GM21367 (cell line): ENCODE measurements at regions not wholly inside any gene's neighbourhood (a gene's known extent, or its start where the extent isn't known, plus 50 kb on each side); places are given as distances from the start of the nearest gene placed in this dataset.

ENCODE experiments used
- ATAC-seq: cut with Tn5 transposase; IDR thresholded peaks from one replicate; pipeline ENCODE4 v1.9.1; 2021; ENCODE audit not compliant: unreplicated experiment

DNA sequence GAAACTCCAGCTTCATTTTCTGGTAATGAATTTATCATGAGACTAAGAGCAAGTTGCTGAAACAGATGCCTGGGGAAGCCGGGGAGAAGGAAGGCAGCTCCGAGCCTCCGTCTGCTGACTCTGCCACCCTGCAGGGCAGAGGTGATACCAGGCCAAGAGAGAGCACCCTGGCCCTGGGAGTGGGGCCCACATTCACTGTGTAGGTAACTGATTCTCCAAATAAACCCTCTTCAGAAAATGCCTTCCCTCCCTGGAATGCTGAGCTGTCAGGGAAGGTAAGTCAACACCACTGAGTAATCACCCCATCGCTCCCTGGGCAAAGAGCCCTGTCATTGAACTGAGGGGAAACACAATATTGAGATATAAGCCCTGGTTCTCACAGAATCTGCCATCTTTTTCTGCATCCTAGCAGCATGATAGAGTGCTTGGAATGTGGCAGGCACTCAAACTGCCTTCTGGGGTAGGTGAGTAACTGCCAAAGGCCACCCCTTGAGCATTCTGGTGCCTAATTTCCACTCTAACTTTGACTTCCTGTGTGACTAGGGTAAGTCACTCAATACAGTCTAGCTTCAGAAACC, 147.6 kb downstream of the SPATA19 start:
- no peak for ATAC-seq

- ATAC-seq = no peak
These were observed 148.2 kb downstream of the SPATA19 start for GRCh38 chr11:133697161-133697560.

DNA sequence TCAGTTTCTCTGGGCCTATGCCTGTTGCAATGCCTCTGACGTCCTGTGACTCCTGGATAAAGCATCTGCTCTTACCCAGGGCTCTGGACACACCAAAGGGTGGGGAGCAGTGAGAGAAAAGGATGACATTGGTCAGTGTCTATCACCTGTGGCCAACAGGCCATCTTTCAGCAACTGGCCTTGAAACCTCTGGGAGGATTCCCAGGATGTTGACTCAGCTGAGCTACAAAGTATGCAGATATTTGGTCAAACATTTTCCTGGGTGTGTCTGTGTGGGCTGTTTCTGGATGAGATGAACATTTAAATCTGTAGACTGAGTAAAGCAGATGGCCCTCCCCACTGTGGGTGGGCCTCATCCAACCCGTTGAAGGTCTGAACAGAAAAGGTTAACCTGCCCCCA, 149.9 kb downstream of the SPATA19 start:
- ATAC-seq = no peak

- no peak for ATAC-seq
These were observed 150.6 kb downstream of the SPATA19 start for GRCh38 chr11:133694701-133695100.

GRCh38 chr11:133693110-133693509, 152.2 kb downstream of the SPATA19 start:
- ATAC-seq = no peak

DNA sequence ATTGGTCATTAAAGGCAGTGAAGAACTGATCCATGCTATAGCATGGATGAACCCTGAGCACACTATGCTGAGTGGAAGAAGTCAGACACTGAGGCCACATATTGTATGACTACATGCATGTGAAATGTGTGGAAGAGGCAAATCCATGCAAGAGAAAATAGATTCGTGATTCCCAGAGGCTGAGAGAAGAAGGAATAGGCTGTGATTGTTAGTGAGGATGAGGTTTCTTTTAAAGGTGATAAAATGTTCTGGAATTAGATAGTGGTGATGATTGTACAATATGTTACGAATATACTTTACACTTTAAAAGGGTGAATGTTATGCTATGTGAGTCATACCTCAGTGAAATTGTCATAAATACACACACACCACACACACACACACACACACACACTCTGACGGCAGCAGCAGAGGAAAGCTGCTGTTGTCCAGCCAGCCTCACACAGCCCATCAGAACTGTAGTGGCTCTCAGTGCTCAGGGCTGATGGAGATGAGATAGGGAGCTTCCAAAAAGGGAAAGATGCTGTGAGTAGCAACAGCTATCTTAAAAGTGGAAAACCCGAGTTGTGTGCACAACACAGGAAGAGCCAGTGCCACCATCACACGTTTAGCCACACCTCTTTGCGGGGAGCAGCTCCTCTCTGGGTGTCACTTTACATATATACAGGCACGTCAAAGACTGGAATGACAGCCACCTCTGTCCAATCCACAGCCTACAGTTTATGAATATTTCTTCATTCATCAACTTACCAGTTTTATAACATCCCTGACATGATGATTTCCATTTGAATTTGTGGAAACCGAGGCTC, 153.0 kb downstream of the SPATA19 start:
- no peak for ATAC-seq

DNA sequence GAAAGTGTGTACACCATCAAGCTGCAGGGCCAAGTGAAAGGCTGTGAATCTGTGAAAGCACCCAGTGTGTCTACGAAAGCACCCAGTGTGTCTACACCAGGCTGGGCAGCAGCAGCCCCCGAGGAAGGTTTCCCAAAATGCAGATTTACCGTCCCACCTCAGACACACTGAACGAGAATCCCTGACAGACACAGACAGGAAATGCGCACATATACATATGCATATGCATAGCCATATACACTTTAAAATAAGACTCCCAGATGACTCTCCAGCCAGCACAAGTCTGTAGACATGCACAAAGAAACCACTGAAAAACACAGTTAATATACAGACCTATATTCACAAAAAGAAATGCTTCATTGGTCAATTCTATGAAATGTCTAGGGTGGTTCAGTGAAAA, 155.5 kb upstream of the OPCML start:
- no peak for ATAC-seq

DNA sequence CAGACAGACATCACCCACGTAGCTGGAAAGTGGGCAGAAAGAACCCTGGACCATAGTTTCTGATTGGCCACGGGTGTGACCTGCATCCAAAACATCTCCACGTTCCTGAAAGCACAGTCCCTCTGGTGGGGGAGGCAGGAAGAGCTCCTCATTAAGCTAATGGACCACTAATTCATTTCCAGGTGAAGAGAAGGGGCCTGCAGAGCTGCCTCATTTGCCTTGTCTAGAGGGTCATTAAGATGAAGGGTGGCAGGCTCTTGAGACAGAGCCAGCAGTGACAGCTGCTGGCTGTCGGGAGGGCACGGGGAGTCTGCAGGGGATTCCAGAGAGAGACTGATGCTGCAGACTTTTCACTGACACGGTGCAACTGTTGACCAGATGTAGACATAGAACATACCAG, 149.6 kb upstream of the OPCML start:
- no peak for ATAC-seq

DNA sequence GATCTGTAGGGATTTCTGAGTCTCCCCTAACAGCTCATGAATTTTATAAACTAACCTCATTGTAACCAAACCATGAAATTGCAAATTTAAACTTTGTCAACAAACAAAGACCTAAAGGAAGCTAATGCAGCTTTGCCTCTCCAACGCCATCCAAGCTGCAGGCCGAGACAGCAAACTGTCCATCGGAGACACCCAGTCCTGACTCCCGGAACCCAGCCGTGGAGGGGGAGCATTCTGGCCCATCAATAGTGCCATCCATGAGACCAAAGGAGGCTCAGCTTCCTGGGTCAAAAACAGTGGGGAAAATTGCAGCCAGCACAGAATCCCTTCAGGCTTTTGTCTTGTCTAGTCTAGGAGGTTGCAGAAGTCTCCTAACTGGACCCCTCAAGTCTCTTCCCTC, 147.6 kb upstream of the OPCML start:
- no peak for ATAC-seq

DNA sequence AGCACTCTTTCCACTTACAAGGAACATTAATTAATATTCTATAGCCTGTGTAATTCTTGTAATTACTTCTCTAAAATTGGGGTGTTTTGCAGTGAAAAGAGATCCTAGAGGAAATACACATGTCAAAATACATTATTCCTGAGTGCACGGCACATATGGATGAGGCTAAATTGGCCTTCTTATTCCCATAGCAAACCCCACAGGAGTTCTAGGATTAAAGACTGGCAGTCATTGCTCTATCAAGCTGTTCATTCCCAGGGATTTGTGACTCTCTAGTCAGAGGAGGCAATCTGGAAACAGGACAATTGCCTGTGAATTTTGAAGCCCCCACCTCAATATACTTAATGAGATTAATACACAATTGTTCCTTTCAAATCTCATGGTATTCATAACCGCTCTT, 145.9 kb upstream of the OPCML start:
- ATAC-seq = no peak

DNA sequence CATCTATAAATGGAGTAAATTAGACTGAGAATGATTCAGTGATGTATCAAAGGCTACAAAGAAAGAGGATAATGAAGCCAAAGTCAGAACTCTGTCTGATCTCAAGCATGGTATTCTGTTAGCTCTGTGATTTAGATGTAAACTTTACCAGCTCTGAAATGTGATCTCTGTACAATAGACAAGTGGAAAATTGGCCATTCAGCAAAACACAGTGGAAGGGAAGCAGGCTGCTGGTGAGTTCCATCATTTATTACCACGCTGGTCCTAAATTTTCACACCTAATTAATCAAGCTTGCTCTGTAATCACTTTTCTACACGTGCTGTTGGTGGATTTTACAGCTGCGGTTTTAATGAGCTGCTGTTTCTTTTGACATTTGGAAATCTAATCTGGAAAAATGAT, 145.1 kb upstream of the OPCML start:
- ATAC-seq = no peak

DNA sequence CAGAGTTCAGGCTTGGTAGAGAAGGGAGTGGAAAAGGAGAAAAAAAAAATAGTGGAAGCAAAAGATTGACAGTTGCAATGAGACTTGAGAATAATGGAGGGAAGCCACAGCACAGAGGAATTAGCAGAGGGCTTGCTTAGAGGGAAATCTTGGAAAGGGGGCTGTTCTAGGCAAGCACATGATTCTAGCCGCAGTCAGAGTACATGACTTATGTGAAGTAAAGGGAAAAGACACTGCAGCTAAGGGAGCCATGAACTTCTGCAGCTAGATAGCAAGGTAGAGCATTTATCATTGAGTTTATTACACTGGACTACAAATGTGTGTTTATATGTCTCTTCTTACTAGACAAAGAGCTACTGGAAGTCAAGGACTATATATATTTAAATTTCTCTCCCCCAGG, 144.0 kb upstream of the OPCML start:
- ATAC-seq = no peak

GRCh38 chr11:133669371-133670053, 137.2 kb upstream of the OPCML start:
- no peak for ATAC-seq

- ATAC-seq = no peak
These were observed 131.1 kb upstream of the OPCML start for GRCh38 chr11:133663135-133663985.

DNA sequence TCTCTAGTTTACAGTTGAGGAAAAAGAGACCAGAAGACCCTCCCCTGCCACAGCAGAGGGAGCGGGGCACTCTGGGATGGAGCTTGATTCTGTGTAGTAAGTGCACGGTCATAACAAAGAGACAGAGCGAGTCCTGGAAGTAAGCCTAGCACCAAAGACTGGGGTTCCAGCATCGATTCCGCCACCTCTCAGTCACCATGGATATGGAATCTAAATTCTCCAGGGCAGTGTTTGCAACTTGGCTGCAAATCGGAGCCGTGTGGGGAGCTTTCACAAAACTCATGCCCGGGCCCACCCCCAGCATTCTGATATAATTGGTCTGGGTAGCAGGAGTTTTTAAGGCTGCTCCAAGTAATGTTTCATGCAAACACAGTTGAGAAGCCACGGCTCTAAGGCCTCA, 129.5 kb upstream of the OPCML start:
- ATAC-seq = no peak

DNA sequence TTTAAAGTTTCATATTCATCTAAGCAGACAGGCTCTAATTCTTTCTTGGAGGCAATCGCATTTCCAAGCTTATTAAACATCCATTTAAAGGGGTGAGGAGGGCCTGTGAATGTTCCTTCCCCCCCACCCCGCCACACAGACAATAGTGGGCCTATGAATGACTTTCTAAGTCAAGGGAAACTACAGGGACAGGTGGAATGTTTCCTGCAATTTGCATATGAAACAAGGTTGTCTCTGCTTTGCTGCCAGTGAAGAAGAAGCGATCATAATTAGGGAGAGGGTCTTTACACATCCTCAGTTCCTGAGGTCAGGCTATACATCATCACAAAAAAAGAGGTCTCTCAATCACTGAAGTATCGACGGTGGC, 127.9 kb upstream of the OPCML start:
- ATAC-seq = no peak

DNA sequence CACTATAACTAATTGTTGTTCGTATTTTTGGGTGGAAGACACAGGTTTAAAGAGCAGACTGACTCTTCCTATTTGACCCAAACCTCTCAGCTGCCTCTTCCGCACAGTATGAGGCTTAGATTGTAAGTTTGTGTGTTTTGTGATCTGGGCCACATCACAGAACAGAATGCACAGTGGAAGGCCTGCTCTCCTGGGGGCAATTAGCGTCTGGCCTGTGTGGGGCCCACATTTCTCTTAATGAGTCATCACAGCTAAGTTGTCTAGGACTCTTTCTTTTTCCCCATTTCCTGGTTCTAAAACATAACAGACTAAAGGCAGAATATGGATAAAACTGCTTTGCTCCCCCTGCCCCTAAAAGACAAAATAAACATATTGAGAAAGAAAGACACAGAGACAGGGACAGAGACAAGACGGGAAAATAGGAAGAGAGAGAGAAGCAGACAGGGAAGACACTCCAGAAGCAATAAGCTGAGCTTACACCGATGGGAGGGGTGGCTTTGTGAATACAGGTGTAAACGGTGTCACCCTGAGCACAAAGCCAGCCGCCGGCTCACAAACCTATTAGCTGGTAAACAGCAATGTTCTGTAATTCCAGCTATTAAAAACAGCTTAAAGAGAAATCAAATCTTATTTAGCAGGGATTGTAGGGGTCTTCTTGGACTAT, 127.4 kb upstream of the OPCML start:
- peak; percentile 70 for ATAC-seq

DNA sequence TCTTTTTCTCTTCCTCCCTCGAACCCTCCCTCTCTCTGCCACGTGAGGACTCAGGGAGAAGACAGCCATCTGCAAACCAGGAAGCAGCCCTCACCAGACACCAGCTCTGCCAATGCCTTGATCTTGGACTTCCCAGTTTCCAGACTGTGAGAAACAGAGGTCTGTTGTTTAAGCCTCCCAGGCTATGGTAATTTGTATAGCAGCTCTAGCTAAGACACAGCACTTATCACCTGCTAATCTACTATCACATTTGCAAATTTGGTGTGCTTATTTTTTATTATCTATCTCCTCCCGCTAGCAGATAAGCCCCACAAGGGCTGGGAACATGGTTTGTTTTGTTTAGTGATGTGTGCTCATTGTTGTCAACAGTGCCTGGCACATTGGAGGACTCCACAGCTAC, 124.8 kb upstream of the OPCML start:
- no peak for ATAC-seq

DNA sequence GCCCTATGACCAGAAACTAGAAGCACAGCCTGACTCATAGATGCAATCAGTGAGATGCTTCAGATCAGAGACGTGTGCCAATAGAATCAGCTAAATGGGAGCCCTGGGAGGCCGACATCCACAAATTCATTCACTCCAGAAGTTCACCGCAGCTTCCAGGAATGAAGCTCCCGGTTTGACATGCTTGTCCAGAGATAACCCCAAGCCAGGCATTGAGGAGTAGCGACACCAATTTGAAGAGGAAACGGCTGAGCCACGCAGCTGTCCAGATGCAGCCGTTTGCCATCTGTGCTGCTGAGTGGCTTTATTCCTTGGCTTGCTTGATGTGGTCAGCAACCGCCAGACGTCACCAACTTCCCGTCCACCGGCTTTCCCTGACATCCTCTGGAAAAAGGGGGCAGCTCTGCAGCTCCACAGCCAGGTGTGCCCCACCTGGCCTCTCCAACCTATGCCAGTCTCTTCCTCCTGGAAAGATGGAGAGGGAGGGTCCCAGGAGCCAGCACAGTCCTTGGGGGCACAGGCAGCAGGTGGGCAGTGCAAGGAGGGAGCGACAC, 123.9 kb upstream of the OPCML start:
- no peak for ATAC-seq

- ATAC-seq = no peak
These were observed 122.4 kb upstream of the OPCML start for GRCh38 chr11:133654630-133655212.
